ENCODE measurements at regions not wholly inside any gene's neighbourhood (a gene's known extent, or its start where the extent isn't known, plus 50 kb on each side); places are given as distances from the start of the nearest gene placed in this dataset.

GRCh38 chr12:9332564-9332963 is 124.4 kb upstream of the PZP start:
- no peaks in the 10 kb centered on the region for H3K27me3 Mint-ChIP-seq (ENCODE audit: unreplicated experiment)
- peaks cover 13% of the 10 kb centered on the region for H3K4me1 Mint-ChIP-seq (ENCODE audit: low read depth, unreplicated experiment)
- TF ChIP-seq, protein P1, sequence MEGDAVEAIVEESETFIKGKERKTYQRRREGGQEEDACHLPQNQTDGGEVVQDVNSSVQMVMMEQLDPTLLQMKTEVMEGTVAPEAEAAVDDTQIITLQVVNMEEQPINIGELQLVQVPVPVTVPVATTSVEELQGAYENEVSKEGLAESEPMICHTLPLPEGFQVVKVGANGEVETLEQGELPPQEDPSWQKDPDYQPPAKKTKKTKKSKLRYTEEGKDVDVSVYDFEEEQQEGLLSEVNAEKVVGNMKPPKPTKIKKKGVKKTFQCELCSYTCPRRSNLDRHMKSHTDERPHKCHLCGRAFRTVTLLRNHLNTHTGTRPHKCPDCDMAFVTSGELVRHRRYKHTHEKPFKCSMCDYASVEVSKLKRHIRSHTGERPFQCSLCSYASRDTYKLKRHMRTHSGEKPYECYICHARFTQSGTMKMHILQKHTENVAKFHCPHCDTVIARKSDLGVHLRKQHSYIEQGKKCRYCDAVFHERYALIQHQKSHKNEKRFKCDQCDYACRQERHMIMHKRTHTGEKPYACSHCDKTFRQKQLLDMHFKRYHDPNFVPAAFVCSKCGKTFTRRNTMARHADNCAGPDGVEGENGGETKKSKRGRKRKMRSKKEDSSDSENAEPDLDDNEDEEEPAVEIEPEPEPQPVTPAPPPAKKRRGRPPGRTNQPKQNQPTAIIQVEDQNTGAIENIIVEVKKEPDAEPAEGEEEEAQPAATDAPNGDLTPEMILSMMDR (IDR thresholded peaks at IDR 0.05; ENCODE audit: unreplicated experiment) = no peak
- H3K4me3 Mint-ChIP-seq (ENCODE audit: low read depth, unreplicated experiment) = no peak overlapping the region
- intact Hi-C loops (cut with micrococcal nuclease; ENCODE audit: unreplicated experiment) = loop anchor here (5.0 kb wide), 1 partner anchor 375 kb away; no protein-coding TSS in a partner anchor
- no TSS peak for BruUV-seq (replicated peaks)
- no peak for DNase-seq
- H3K36me3 Mint-ChIP-seq (ENCODE audit: insufficient read depth, unreplicated experiment) = no peaks in the 10 kb centered on the region
- H3K9me3 Mint-ChIP-seq (ENCODE audit: low read depth, unreplicated experiment) = no peaks in the 10 kb centered on the region
- CTCF ChIA-PET = no interaction called here
- H3K27ac Mint-ChIP-seq (ENCODE audit: unreplicated experiment) = no peak overlapping the region

DNA sequence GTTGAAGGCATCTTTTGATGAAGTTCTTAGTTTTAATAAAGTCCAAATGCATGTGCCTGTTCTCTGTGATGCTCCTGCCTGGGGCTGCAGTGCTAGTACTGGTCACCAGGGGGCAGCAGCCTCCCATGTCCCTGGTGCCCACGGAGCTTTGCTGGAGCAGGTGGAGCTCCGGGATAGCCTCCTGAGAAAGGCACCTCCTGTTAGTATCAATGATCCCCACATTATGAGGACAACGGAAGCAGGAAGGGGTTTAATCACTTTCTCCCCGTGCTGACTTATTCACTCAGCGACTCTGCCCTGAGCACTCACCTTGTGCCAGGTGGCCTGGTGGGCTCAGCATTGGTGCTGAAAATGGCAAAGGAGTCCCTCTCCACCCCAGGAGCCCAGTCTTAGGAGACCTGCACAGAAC is 123.0 kb upstream of the PZP start:
- no TSS peak for BruUV-seq (replicated peaks)
- intact Hi-C loops (cut with micrococcal nuclease; ENCODE audit: unreplicated experiment) = loop anchor here (5.0 kb wide), 1 partner anchor 376 kb away; no protein-coding TSS in a partner anchor
- peak; percentile 81 for DNase-seq
- Mint-ChIP-seq H3K36me3 (ENCODE audit: insufficient read depth, unreplicated experiment) (no peaks in the 10 kb centered on the region), H3K27ac (ENCODE audit: unreplicated experiment) (no peak overlapping the region), H3K4me3 (ENCODE audit: low read depth, unreplicated experiment) (no peak overlapping the region), H3K27me3 (ENCODE audit: unreplicated experiment) (no peaks in the 10 kb centered on the region), H3K4me1 (ENCODE audit: low read depth, unreplicated experiment) (peaks cover 13% of the 10 kb centered on the region), H3K9me3 (ENCODE audit: low read depth, unreplicated experiment) (no peaks in the 10 kb centered on the region)
- TF ChIP-seq, protein P1 (IDR thresholded peaks at IDR 0.05; ENCODE audit: unreplicated experiment) = peak; percentile 94
- CTCF ChIA-PET = interaction anchor here (0.7 to 1.3 kb wide), 12 partner anchors 9 to 799 kb away, joined by 3 to 7 read pairs (median 4); partner anchors contain the start of gene CLEC7A

- TF ChIP-seq, protein P1 (IDR thresholded peaks at IDR 0.05; ENCODE audit: unreplicated experiment) = no peak
- no peaks in the 10 kb centered on the region for H3K9me3 Mint-ChIP-seq (ENCODE audit: low read depth, unreplicated experiment)
- H3K27me3 Mint-ChIP-seq (ENCODE audit: unreplicated experiment) = no peaks in the 10 kb centered on the region
- intact Hi-C loops (cut with micrococcal nuclease; ENCODE audit: unreplicated experiment) = no loop called here
- peaks cover 13% of the 10 kb centered on the region for H3K4me1 Mint-ChIP-seq (ENCODE audit: low read depth, unreplicated experiment)
- CTCF ChIA-PET = no interaction called here
- BruUV-seq (replicated peaks) = no TSS peak
- DNase-seq = no peak
- H3K36me3 Mint-ChIP-seq (ENCODE audit: insufficient read depth, unreplicated experiment) = no peaks in the 10 kb centered on the region
- no peak overlapping the region for H3K27ac Mint-ChIP-seq (ENCODE audit: unreplicated experiment)
- no peak overlapping the region for H3K4me3 Mint-ChIP-seq (ENCODE audit: low read depth, unreplicated experiment)
Observed at GRCh38 chr12:9329019-9329418, 120.8 kb upstream of the PZP start.

GRCh38 chr12:9328065-9328464 is 119.9 kb upstream of the PZP start:
- intact Hi-C loops (cut with micrococcal nuclease; ENCODE audit: unreplicated experiment) = no loop called here
- Mint-ChIP-seq H3K4me1 (ENCODE audit: low read depth, unreplicated experiment) (peaks cover 13% of the 10 kb centered on the region), H3K9me3 (ENCODE audit: low read depth, unreplicated experiment) (no peaks in the 10 kb centered on the region), H3K27me3 (ENCODE audit: unreplicated experiment) (no peaks in the 10 kb centered on the region), H3K4me3 (ENCODE audit: low read depth, unreplicated experiment) (no peak overlapping the region), H3K27ac (ENCODE audit: unreplicated experiment) (no peak overlapping the region), H3K36me3 (ENCODE audit: insufficient read depth, unreplicated experiment) (no peaks in the 10 kb centered on the region)
- DNase-seq = no peak
- TF ChIP-seq, protein P1 (IDR thresholded peaks at IDR 0.05; ENCODE audit: unreplicated experiment) = no peak
- BruUV-seq (replicated peaks) = no TSS peak
- CTCF ChIA-PET = no interaction called here

All from Calu3 (cell line).